ENCODE measurements at regions not wholly inside any gene's neighbourhood (a gene's known extent, or its start where the extent isn't known, plus 50 kb on each side); places are given as distances from the start of the nearest gene placed in this dataset.

- no peak for DNase-seq
Observed at GRCh38 chr11:56932572-56933220, 56.0 kb upstream of the OR5AK2 start.

- no peak for DNase-seq
Observed at GRCh38 chr11:56923116-56923515, 65.6 kb upstream of the OR5AK2 start.

GRCh38 chr11:56922421-56922820 is 66.3 kb upstream of the OR5AK2 start:
- no peak for DNase-seq

- no peak for DNase-seq
Observed at GRCh38 chr11:56917708-56918400, 70.9 kb upstream of the OR5AK2 start.

GRCh38 chr11:56916587-56916986 is 72.1 kb upstream of the OR5AK2 start:
- DNase-seq, result no peak

- DNase-seq, result no peak
Observed at GRCh38 chr11:56916162-56916561, 72.6 kb upstream of the OR5AK2 start.

GRCh38 chr11:56911312-56911711 is 77.4 kb upstream of the OR5AK2 start:
- no peak for DNase-seq

GRCh38 chr11:56910785-56911184 is 77.9 kb upstream of the OR5AK2 start:
- no peak for DNase-seq

GRCh38 chr11:56910046-56910773 is 78.5 kb upstream of the OR5AK2 start:
- no peak for DNase-seq

GRCh38 chr11:56909563-56909962 is 79.2 kb upstream of the OR5AK2 start:
- DNase-seq, result no peak

- no peak for DNase-seq
Observed at GRCh38 chr11:56909080-56909479, 79.6 kb upstream of the OR5AK2 start.

GRCh38 chr11:56906683-56907148 is 82.0 kb upstream of the OR5AK2 start:
- no peak for DNase-seq

GRCh38 chr11:56905936-56906335 is 82.8 kb upstream of the OR5AK2 start:
- DNase-seq, result no peak

GRCh38 chr11:56905442-56905841 is 83.3 kb upstream of the OR5AK2 start:
- DNase-seq, result no peak

GRCh38 chr11:56898856-56899255 is 89.9 kb upstream of the OR5AK2 start:
- no peak for DNase-seq

- DNase-seq, result peak; percentile 51
Observed at GRCh38 chr11:56890584-56891305, 98.0 kb upstream of the OR5AK2 start.

- DNase-seq, result no peak
Observed at GRCh38 chr11:56889986-56890385, 98.7 kb upstream of the OR5AK2 start.

GRCh38 chr11:56887940-56888339 is 100.8 kb upstream of the OR5AK2 start:
- DNase-seq, result no peak

GRCh38 chr11:56886455-56886854 is 102.3 kb upstream of the OR5AK2 start:
- DNase-seq, result no peak

- DNase-seq, result no peak
Observed at GRCh38 chr11:56885854-56886253, 102.9 kb upstream of the OR5AK2 start.

- DNase-seq, result peak; percentile 80
Observed at GRCh38 chr11:56885177-56885576, 103.5 kb upstream of the OR5AK2 start.

- DNase-seq, result no peak
Observed at GRCh38 chr11:56883371-56883987, 105.2 kb upstream of the OR5AK2 start.

Measured in NCI-H1048 (cell line).